WTC11 (cell line): ENCODE measurements at regions not wholly inside any gene's neighbourhood (a gene's known extent, or its start where the extent isn't known, plus 50 kb on each side); places are given as distances from the start of the nearest gene placed in this dataset.

Experiments used
- AFF4 ChIP-seq: sonication (generic); formaldehyde crosslinking; IDR thresholded peaks from 2 replicates; pipeline ENCODE4 v1.8.1; 2023; ENCODE audit warnings: mild to moderate bottlenecking, missing genetic modification reagents, borderline replicate concordance
- CREB1 ChIP-seq: sonication (generic); formaldehyde crosslinking; IDR thresholded peaks from 2 replicates; pipeline ENCODE4 v1.8.0; 2023; ENCODE audit warnings: mild to moderate bottlenecking, missing genetic modification reagents
- MXD4 ChIP-seq: fragments of 250-450 bp; sonication (Bioruptor Pico); IDR thresholded peaks from 2 replicates; pipeline ENCODE4 v1.8.0; 2021; ENCODE audit warnings: mild to moderate bottlenecking, moderate library complexity, borderline replicate concordance
- TCF7 ChIP-seq: sonication (generic); formaldehyde crosslinking; IDR thresholded peaks from 2 replicates; pipeline ENCODE4 v1.8.0; 2022; ENCODE audit warnings: mild to moderate bottlenecking, low read depth, missing genetic modification reagents, moderate library complexity

GRCh38 chr3:67808906-67809305 lies 154.5 kb upstream of the SUCLG2 start:
- TF ChIP-seq CREB1 (no peak), AFF4 (CRISPR knock-in tag) (no peak), TCF7 (no peak), MXD4 (CRISPR knock-in tag) (no peak)
